GM19395 (cell line): ENCODE measurements at regions not wholly inside any gene's neighbourhood (a gene's known extent, or its start where the extent isn't known, plus 50 kb on each side); places are given as distances from the start of the nearest gene placed in this dataset.
"Not testable (repeated sequence)": the region's sequence is repeated elsewhere in the genome, so short reads cannot be mapped to it uniquely, and the experiment has no call there.

Experiments used
- ATAC-seq: cut with Tn5 transposase; IDR thresholded peaks from one replicate; pipeline ENCODE4 v1.9.1; 2021; ENCODE audit warnings: mild to moderate bottlenecking, moderate library complexity; ENCODE audit not compliant: unreplicated experiment

- ATAC-seq: peak; percentile 86
Measured at GRCh38 chrX:3963980-3964379, 250.5 kb upstream of the PRKX start.

DNA sequence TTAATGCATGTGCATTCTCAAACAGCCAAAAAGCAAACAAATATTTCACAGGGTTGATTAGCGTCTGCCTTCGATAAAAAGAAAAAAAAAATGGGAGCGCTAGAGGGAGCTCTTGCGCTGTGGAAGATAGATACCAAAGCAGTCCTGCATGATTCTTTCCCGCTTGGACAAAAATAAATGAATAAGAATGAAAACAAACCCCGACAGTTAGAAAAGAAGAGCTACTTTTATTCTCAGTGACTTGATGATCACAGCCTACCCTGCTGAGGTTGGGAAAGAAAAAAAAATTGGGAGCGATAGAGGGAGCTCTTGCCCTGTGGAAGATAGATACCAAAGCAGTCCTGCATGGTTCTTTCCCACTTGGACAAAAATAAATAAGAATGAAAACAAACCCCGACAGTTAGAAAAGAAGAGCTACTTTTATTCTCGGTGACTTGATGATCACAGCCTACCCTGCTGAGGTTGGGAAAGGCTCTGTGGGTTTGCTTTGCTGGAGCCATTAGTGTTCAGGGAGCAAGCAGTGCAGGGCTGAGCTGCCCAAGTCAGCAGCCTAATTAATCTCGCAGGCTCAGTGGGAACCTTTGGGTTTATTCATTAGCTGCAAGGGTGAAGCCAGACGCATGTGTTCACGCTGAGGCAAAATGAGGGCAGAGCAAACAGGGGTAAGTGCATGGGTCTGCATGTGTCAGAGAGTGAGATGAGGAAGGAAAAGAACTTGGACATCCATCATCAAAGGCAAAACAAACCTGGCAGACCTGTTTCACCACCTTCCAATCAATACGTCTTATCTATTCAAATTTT, 249.3 kb upstream of the PRKX start:
- peak; percentile 61 for ATAC-seq

GRCh38 chrX:3960952-3961351, 247.5 kb upstream of the PRKX start:
- ATAC-seq: no peak

GRCh38 chrX:3951859-3952258, 238.4 kb upstream of the PRKX start:
- ATAC-seq: no peak

- no peak for ATAC-seq
Measured at GRCh38 chrX:3950373-3950772, 236.9 kb upstream of the PRKX start.

GRCh38 chrX:3943965-3944364, 230.5 kb upstream of the PRKX start:
- ATAC-seq: no peak

- ATAC-seq: no peak
Measured at GRCh38 chrX:3940000-3940610, 226.7 kb upstream of the PRKX start.

DNA sequence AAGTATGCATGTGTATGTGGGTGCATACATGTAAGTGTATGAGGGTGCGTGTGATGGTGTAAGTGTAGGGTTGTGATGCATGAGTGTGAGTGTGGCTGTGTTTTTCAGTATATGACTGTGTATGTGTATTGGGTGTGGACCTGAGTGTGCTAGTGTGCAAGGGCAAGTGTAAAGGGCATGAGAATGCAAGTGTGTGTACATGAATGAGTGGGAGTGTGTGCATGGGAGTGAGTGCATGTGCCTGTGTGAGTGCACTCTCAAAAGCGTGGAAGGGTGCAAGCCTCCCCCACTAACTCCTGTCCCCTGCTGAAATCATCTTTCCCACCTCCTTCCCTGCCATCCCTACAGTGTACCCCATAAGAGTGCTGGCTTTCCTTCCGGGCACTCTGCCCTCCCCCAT, 225.1 kb upstream of the PRKX start:
- no peak for ATAC-seq

- ATAC-seq: not testable (repeated sequence)
Measured at GRCh38 chrX:3935196-3935595, 221.7 kb upstream of the PRKX start.

GRCh38 chrX:3920424-3921017, 207.1 kb upstream of the PRKX start:
- peak; percentile 96 for ATAC-seq

DNA sequence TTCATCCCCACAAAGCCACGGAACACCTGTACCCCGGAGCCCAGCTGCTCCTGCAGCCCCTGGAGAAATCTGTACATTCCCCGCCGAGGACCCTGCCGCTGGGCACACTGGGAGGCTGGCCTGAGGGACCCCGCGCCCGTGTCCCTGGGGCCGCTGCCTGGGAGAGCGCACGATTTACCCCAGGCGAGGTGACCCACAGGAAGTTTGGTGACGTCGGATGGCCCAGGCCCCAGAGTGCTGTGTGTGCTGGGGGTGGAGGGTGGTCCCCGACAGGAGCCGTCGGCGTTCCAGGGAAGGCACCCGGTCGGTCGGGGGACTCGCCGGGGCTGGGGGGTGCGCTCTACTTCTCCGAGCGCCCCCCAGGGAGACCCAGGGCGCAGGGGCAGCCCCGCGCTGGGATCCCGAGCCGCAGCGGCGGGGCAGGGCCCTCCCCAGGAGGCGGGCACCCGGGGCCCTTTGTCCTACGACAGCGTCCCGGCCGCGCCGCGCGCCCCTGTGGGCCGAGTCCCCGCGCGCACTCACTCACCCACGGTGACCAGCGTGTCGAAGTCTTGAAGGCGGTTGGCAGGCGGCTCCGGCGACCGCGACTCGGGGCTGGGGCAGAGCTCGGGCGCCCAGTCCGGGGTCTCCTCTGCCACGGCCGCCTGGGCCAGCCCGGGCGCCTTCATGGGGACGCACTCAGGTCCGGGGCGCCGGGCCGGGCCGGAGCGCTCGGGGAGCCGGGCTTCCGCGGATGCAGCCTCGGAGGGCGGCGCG, 206.4 kb upstream of the PRKX start:
- peak; percentile 58 for ATAC-seq

DNA sequence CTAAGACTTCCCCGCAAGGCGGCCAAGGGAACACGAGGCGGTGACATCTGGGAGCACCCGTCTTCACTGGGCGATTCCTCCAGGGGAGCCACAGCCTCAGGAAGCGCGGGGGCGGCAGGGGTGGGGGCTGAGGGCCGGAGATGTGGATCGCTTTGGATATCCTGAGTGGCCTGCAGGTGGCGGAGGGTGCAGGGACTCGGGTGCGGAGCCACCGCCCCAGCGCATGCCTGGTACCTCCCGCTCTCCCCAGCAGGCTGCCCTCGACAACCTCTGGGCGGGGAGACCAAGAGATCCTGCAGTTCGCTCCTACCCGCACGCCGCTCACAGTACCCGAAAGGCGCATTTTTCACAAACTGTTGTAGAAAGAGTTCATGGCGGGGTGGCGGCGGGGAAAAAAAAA, 201.4 kb upstream of the PRKX start:
- ATAC-seq: not testable (repeated sequence)

- ATAC-seq: not testable (repeated sequence)
Measured at GRCh38 chrX:3914059-3914458, 200.6 kb upstream of the PRKX start.

- not testable (repeated sequence) for ATAC-seq
Measured at GRCh38 chrX:3911012-3911411, 197.6 kb upstream of the PRKX start.

DNA sequence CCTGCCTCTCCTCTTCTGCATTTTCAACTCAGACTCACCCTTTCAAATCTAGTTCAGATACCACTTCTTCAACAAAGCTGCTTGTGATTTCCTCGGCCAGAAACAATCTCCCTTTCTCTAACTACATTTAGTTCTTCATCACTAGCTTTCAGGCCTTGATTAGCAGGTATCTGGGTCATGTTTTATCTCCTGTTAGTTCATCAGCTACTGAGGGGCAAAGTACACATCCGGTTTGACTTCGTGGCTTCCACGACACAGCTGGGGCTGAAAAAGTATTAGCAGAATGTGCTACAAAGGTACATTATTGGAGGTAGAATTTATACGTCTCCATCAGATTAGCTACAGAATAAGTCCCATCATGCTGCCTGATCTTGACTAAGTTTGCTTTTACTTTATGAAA, 197.2 kb upstream of the PRKX start:
- ATAC-seq: not testable (repeated sequence)

DNA sequence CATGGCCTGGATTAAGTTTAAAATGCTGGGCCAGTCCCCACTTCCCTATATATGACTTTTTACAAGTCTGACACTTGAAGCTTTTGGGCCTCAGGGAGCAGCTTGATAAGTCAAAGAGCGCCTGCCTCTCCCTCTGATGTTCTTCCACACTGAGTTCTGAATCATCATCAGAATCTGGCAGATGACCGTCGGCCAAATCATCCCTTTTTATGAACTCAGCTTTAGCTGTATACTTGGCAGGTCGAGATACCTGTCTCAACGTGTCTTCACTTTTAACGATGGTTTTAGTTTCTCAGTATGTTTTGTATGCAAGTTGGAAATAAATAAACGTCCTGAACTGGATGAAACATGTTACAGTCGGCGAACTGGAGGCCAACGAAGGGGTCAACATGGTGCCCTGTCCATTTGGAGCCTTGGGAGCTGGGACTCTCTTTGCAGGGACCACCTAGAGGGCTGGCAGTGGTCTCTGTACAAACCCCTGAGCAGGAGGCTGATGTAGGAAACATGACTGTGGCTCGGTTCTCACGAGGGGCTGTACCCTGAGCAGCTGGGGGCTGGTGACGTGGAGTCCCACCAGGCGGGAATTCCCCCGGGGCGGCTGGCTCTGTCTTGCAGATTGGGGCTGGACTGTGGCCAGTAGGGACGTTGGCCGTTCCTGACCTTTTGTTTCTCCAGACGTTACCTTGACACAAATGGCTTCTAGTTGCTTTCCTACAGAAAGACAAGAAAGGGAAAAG, 192.2 kb upstream of the PRKX start:
- not testable (repeated sequence) for ATAC-seq

DNA sequence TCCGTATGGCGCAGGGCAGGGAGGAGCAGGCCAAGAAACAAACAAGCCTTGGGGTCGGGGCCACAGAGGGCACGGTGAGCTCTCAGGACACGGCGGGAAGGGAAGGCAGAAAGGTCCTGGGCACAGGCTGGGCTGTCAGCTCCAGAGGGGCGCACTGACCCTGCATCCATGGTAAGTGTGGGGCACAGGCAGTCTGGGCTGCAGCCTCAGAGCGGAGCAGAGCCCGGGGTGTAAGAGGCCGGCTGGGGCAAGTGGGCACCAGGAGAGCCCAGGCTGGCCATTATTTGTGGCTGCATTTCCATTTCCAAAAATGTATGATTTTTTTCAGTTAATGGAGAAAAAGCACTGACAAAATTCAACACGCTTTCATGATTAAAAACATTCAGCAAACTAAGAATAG, 188.8 kb upstream of the PRKX start:
- not testable (repeated sequence) for ATAC-seq

GRCh38 chrX:3896755-3897154, 183.3 kb upstream of the PRKX start:
- not testable (repeated sequence) for ATAC-seq

- peak; percentile 37 for ATAC-seq
Measured at GRCh38 chrX:3882553-3882920, 169.1 kb upstream of the PRKX start.

- ATAC-seq: peak; percentile 92
Measured at GRCh38 chrX:3881898-3882552, 168.6 kb upstream of the PRKX start.
